22Rv1 (cell line): ENCODE measurements at regions not wholly inside any gene's neighbourhood (a gene's known extent, or its start where the extent isn't known, plus 50 kb on each side); places are given as distances from the start of the nearest gene placed in this dataset.

Experiments
- CTCF ChIP-seq: fragments of 450-650 bp; IDR thresholded peaks from 2 replicates; pipeline ENCODE4 v1.5.1; 2017; ENCODE audit warnings: mild to moderate bottlenecking
- ZFX ChIP-seq: fragments of 450-650 bp; IDR thresholded peaks from 2 replicates; pipeline ENCODE4 v1.6.1; 2017; ENCODE audit warnings: antibody characterized with exemption, borderline replicate concordance

GRCh38 chr15:93432474-93432873, 343.5 kb upstream of the RGMA start:
- no peak for TF ChIP-seq CTCF
- TF ChIP-seq ZFX = no peak
